ENCODE measurements at regions not wholly inside any gene's neighbourhood (a gene's known extent, or its start where the extent isn't known, plus 50 kb on each side); places are given as distances from the start of the nearest gene placed in this dataset.

- TF ChIP-seq TIGD3 (CRISPR knock-in tag; IDR thresholded peaks at IDR 0.05; ENCODE audit: borderline replicate concordance): no peak
- TF ChIP-seq BCLAF1 (IDR thresholded peaks at IDR 0.05): no peak
- TF ChIP-seq ZBTB44 (CRISPR knock-in tag; IDR thresholded peaks at IDR 0.05): no peak
- TF ChIP-seq KAT7 (CRISPR knock-in tag; IDR thresholded peaks at IDR 0.05; ENCODE audit: borderline replicate concordance): 0 out of 2 replicates have a peak, but pooled peaks have one; percentile 51
- peak in 1 of 2 experiments; percentile 60; a peak in 2 of 4 replicates for TF ChIP-seq ATF4 (CRISPR knock-in tag; IDR thresholded peaks at IDR 0.05)
- no peak for TF ChIP-seq ASH2L (IDR thresholded peaks at IDR 0.05; ENCODE audit: insufficient read length, low read depth, low read length)
- peak; percentile 46; the same call in 1 of the 2 replicates for TF ChIP-seq FOXA3 (CRISPR knock-in tag; IDR thresholded peaks at IDR 0.05)
- no peak for TF ChIP-seq SKIL (CRISPR knock-in tag; IDR thresholded peaks at IDR 0.05; ENCODE audit: borderline replicate concordance)
- no peak for TF ChIP-seq PAF1 (CRISPR knock-in tag; IDR thresholded peaks at IDR 0.05)
- no peak for TF ChIP-seq DBP (CRISPR knock-in tag; IDR thresholded peaks at IDR 0.05; ENCODE audit: not compliant biosample characterization)
- no peak for TF ChIP-seq SMAD9 (CRISPR knock-in tag; IDR thresholded peaks at IDR 0.05)
- TF ChIP-seq ZNF317 (CRISPR knock-in tag; IDR thresholded peaks at IDR 0.05): no peak
- TF ChIP-seq ZNF570 (CRISPR knock-in tag; IDR thresholded peaks at IDR 0.05; ENCODE audit: borderline replicate concordance): no peak
- no peak for TF ChIP-seq KDM3A (CRISPR knock-in tag; IDR thresholded peaks at IDR 0.05; ENCODE audit: low read depth)
- TF ChIP-seq NAIF1 (CRISPR knock-in tag; IDR thresholded peaks at IDR 0.05; ENCODE audit: borderline replicate concordance): no peak
Observed at GRCh38 chr2:19021721-19022120, 336.7 kb downstream of the OSR1 start (continued).
